GM12878 (cell line): ENCODE measurements at regions not wholly inside any gene's neighbourhood (a gene's known extent, or its start where the extent isn't known, plus 50 kb on each side); places are given as distances from the start of the nearest gene placed in this dataset.

ENCODE experiments used
- ATAC-seq: fragments of 200-7000 bp; cut with Tn5 transposase; 3 replicates; pipeline ENCODE4 v1.9.1; 2020; ENCODE audit warnings: mild to moderate bottlenecking, moderate library complexity
- BruUV-seq: library from RNA; stranded (reverse); fragments of 400-500 nt; replicated peaks from 2 replicates; lab custom pipeline; 2021; lab: Mats Ljungman, UMichigan
- CTCF ChIA-PET: fragments of 300-600 bp; sonication (Branson Sonifier 250); formaldehyde crosslinking; extraction: SDS; loops from one replicate; lab custom pipeline; 2021; ENCODE audit warnings: inconsistent platforms; lab: Yijun Ruan, JAX
- POLR2A ChIA-PET: fragments of 350-600 bp; formaldehyde crosslinking; extraction: SDS; loops from one replicate; lab custom pipeline; 2021; ENCODE audit warnings: inconsistent platforms; lab: Charles Lee
- RAD21 ChIA-PET: fragments of 300-600 bp; sonication (Branson Sonifier 250); formaldehyde crosslinking; loops from one replicate; lab custom pipeline; 2023; ENCODE audit warnings: antibody characterized with exemption; ENCODE audit not compliant: unreplicated experiment; lab: Charles Lee
- SMC1A ChIA-PET: fragments of 300-600 bp; sonication (Branson Sonifier 250); formaldehyde crosslinking; loops from one replicate; lab custom pipeline; 2023; ENCODE audit not compliant: unreplicated experiment, uncharacterized antibody; lab: Charles Lee
- DNase-seq: peaks from one replicate; pipeline ENCODE4 v3.0.0-alpha.2; 2011; ENCODE audit warnings: low read depth, low spot score
- FAIRE-seq: peaks from 3 replicates; lab custom pipeline; 2011; peaks lifted over from hg19 to GRCh38; lab: Jason Lieb, UNC
- H2AFZ ChIP-seq: 2 replicates; pipeline ENCODE4 v1.6.0; 2011; ENCODE audit warnings: low read depth, low read length, control low read depth; ENCODE audit not compliant: control insufficient read depth
- H3K27ac ChIP-seq: 2 replicates; pipeline ENCODE4 v1.5.1; 2011; ENCODE audit warnings: control low read depth; ENCODE audit not compliant: control insufficient read depth, insufficient read depth
- H3K27me3 ChIP-seq, 2 experiments: replicated peaks in 1 of 2; 2 replicates each; pipeline versions ENCODE4 v1.6.0 to v1.6.1; 2011; ENCODE audit warnings: low read length in 1 of 2; ENCODE audit not compliant: control insufficient read depth in 2 of 2, insufficient read depth in 2 of 2
- H3K36me3 ChIP-seq, 2 experiments: 2 replicates each; pipeline ENCODE4 v1.5.1; 2011; ENCODE audit warnings: low read length in 1 of 2; ENCODE audit not compliant: control insufficient read depth in 2 of 2, insufficient read depth in 2 of 2
- H3K4me1 ChIP-seq: 2 replicates; pipeline ENCODE4 v1.6.1; 2011; ENCODE audit warnings: mild to moderate bottlenecking, low read length, moderate library complexity, mixed read lengths; ENCODE audit not compliant: control insufficient read depth, insufficient read depth
- H3K4me2 ChIP-seq: 2 replicates; pipeline ENCODE4 v1.6.0; 2011; ENCODE audit warnings: control low read depth; ENCODE audit not compliant: control insufficient read depth, insufficient read depth
- H3K4me3 ChIP-seq: fragments of 200-600 bp; sonication (generic); 2 replicates; pipeline ENCODE4 v1.5.1; 2016
- H3K79me2 ChIP-seq: 2 replicates; pipeline ENCODE4 v1.6.0; 2011; ENCODE audit warnings: low read length; ENCODE audit not compliant: control insufficient read depth, insufficient read depth
- H3K9ac ChIP-seq: 2 replicates; pipeline ENCODE4 v1.8.0; 2011; ENCODE audit warnings: low read length, control low read depth, mixed read lengths; ENCODE audit not compliant: control insufficient read depth, insufficient read depth
- H3K9me3 ChIP-seq: replicated peaks from 3 replicates; pipeline ENCODE4 v1.5.1; 2011; ENCODE audit warnings: mild to moderate bottlenecking, low read length; ENCODE audit not compliant: control insufficient read depth, insufficient read depth
- H4K20me1 ChIP-seq: 2 replicates; pipeline ENCODE4 v1.6.0; 2011; ENCODE audit not compliant: control insufficient read depth, insufficient read depth
- ATF7 ChIP-seq: fragments of 450-650 bp; IDR thresholded peaks from 2 replicates; pipeline ENCODE4 v1.6.1; 2016; ENCODE audit warnings: low read depth, mild to moderate bottlenecking
- BRCA1 ChIP-seq: IDR thresholded peaks from 2 replicates; pipeline ENCODE4 v1.6.1; 2011; ENCODE audit warnings: low read depth, low read length, improper control_type of control experiment
- CHD1 ChIP-seq: IDR thresholded peaks from 2 replicates; pipeline ENCODE4 v1.6.1; 2012; ENCODE audit warnings: low read depth, low read length, improper control_type of control experiment
- CHD4 ChIP-seq: fragments of 200-600 bp; sonication (generic); IDR thresholded peaks from 2 replicates; pipeline ENCODE4 v1.6.1; 2016; ENCODE audit warnings: mild to moderate bottlenecking
- ELK1 ChIP-seq: IDR thresholded peaks from 2 replicates; pipeline ENCODE4 v1.6.1; 2012; ENCODE audit warnings: low read depth, low read length, improper control_type of control experiment
- EZH2 ChIP-seq: IDR thresholded peaks from 2 replicates; pipeline ENCODE4 v1.6.1; 2012; ENCODE audit warnings: low read depth, mild to moderate bottlenecking, control low read depth, inconsistent platforms, low read length, borderline replicate concordance; ENCODE audit not compliant: control insufficient read depth
- KAT2A ChIP-seq: conservative IDR thresholded peaks from 2 replicates; pipeline ENCODE4 v1.6.1; 2011; ENCODE audit warnings: low read depth, low read length; ENCODE audit not compliant: control insufficient read depth
- NR2C1 ChIP-seq: fragments of 450-650 bp; IDR thresholded peaks from 2 replicates; pipeline ENCODE4 v1.6.1; 2017; ENCODE audit warnings: antibody characterized with exemption, mild to moderate bottlenecking, moderate library complexity
- NR2F1 ChIP-seq: fragments of 450-650 bp; conservative IDR thresholded peaks from 2 replicates; pipeline ENCODE4 v1.6.1; 2017; ENCODE audit warnings: mild to moderate bottlenecking
- PKNOX1 ChIP-seq: fragments of 450-650 bp; IDR thresholded peaks from 2 replicates; pipeline ENCODE4 v1.6.1; 2016; ENCODE audit warnings: mild to moderate bottlenecking
- POLR2AphosphoS5 ChIP-seq: IDR thresholded peaks from 2 replicates; pipeline ENCODE4 v1.6.1; 2011; ENCODE audit warnings: mild to moderate bottlenecking, low read length, inconsistent platforms
- PRDM15 ChIP-seq: fragments of 450-650 bp; formaldehyde crosslinking; IDR thresholded peaks from 2 replicates; pipeline ENCODE4 v1.4.0; 2020; ENCODE audit warnings: mild to moderate bottlenecking, moderate library complexity
- RAD21 ChIP-seq: IDR thresholded peaks from 2 replicates; pipeline ENCODE4 v1.6.1; 2011; ENCODE audit warnings: mild to moderate bottlenecking, low read depth, low read length, moderate library complexity; ENCODE audit not compliant: insufficient read depth
- RUNX3 ChIP-seq: IDR thresholded peaks from 2 replicates; pipeline ENCODE4 v1.6.1; 2012; ENCODE audit warnings: low read length, inconsistent platforms
- SRF ChIP-seq, 2 experiments: IDR thresholded peaks; 2 replicates each; pipeline ENCODE4 v1.6.1; 2011; ENCODE audit warnings: low read depth in 2 of 2, low read length in 2 of 2, mild to moderate bottlenecking in 1 of 2, moderate library complexity in 1 of 2
- TAF1 ChIP-seq: IDR thresholded peaks from 2 replicates; pipeline ENCODE4 v1.6.1; 2011; ENCODE audit warnings: mild to moderate bottlenecking, low read depth, low read length, borderline replicate concordance
- ZBTB33 ChIP-seq: fragments of 450-650 bp; IDR thresholded peaks from 2 replicates; pipeline ENCODE4 v1.6.1; 2017; ENCODE audit warnings: mild to moderate bottlenecking
- ZZZ3 ChIP-seq: IDR thresholded peaks from 2 replicates; pipeline ENCODE4 v1.6.1; 2011; ENCODE audit warnings: low read depth; ENCODE audit not compliant: control insufficient read depth, insufficient read length
- WGBS: methylation state at CpG from one replicate; pipeline ENCODE4 v1.1.6; 2016; ENCODE audit warnings: low lambda C conversion rate; ENCODE audit not compliant: insufficient replicate concordance, insufficient coverage; ENCODE audit errors: missing lambda C conversion rate; 5-methylcytosine and 5-hydroxymethylcytosine counted together
- in situ Hi-C: fragments of 300-500 bp; cut with MboI; formaldehyde crosslinking; loops from 9 replicates; pipeline ENCODE4 v1.14.3; 2018; ENCODE audit warnings: mixed read lengths
- intact Hi-C: fragments of 100-400 bp; cut with micrococcal nuclease; formaldehyde crosslinking; loops from one replicate; pipeline ENCODE4 v1.14.2; 2022; ENCODE audit not compliant: unreplicated experiment

- Histone ChIP-seq H3K27me3 (no peaks in the 10 kb centered on the region), H2AFZ (no peak overlapping the region), H3K36me3 (no peaks in the 10 kb centered on the region), H3K27ac (no peak overlapping the region), H4K20me1 (no peaks in the 10 kb centered on the region), H3K4me1 (no peaks in the 10 kb centered on the region), H3K4me2 (no peak overlapping the region), H3K4me3 (no peak overlapping the region), H3K79me2 (no peaks in the 10 kb centered on the region), H3K9ac (no peak overlapping the region), H3K9me3 (no peaks in the 10 kb centered on the region)
- ChIA-PET POLR2A (no interaction called here), CTCF (interaction anchor here (0.9 kb wide), 1 partner anchor 9 kb away, joined by 3 read pairs; no protein-coding TSS in a partner anchor), RAD21 (no interaction called here), SMC1A (no interaction called here)
- in situ Hi-C loops, result no loop called here
- WGBS, result 76% methylated on average over 4 of the region's 4 CpGs
- FAIRE-seq (no peak), DNase-seq (no peak), ATAC-seq (no peak)
- TF ChIP-seq NR2C1, result no peak
- TF ChIP-seq ZZZ3, result no peak
- no peak for TF ChIP-seq EZH2
- TF ChIP-seq ATF7, result no peak
- TF ChIP-seq ELK1, result no peak
- TF ChIP-seq PRDM15 (CRISPR knock-in tag), result no peak
- no peak for TF ChIP-seq KAT2A
- no peak for TF ChIP-seq BRCA1
- TF ChIP-seq ZBTB33, result no peak
- TF ChIP-seq CHD1, result no peak
- no peak for TF ChIP-seq POLR2AphosphoS5
- TF ChIP-seq NR2F1, result no peak
- TF ChIP-seq SRF (IDR thresholded peaks at IDR 0.05; ENCODE audit: low read depth in 2 of 2, low read length in 2 of 2), result no peak
- no peak for TF ChIP-seq RAD21
- TF ChIP-seq PKNOX1, result no peak
- no peak for TF ChIP-seq CHD4
- no peak for TF ChIP-seq TAF1
- TF ChIP-seq RUNX3, result no peak
- TF ChIP-seq, all 136 proteins: peak for 0
- intact Hi-C loops, result no loop called here
- no TSS peak for BruUV-seq
Observed at GRCh38 chr2:176902454-176902853, 310.1 kb upstream of the HNRNPA3 start.
